HG03045 (cell line): ENCODE measurements at regions not wholly inside any gene's neighbourhood (a gene's known extent, or its start where the extent isn't known, plus 50 kb on each side); places are given as distances from the start of the nearest gene placed in this dataset.
"Not testable (repeated sequence)": the region's sequence is repeated elsewhere in the genome, so short reads cannot be mapped to it uniquely, and the experiment has no call there.

Experiments
- ATAC-seq: cut with Tn5 transposase; IDR thresholded peaks from one replicate; pipeline ENCODE4 v1.9.1; 2021; ENCODE audit warnings: mild to moderate bottlenecking, moderate library complexity; ENCODE audit not compliant: unreplicated experiment

DNA sequence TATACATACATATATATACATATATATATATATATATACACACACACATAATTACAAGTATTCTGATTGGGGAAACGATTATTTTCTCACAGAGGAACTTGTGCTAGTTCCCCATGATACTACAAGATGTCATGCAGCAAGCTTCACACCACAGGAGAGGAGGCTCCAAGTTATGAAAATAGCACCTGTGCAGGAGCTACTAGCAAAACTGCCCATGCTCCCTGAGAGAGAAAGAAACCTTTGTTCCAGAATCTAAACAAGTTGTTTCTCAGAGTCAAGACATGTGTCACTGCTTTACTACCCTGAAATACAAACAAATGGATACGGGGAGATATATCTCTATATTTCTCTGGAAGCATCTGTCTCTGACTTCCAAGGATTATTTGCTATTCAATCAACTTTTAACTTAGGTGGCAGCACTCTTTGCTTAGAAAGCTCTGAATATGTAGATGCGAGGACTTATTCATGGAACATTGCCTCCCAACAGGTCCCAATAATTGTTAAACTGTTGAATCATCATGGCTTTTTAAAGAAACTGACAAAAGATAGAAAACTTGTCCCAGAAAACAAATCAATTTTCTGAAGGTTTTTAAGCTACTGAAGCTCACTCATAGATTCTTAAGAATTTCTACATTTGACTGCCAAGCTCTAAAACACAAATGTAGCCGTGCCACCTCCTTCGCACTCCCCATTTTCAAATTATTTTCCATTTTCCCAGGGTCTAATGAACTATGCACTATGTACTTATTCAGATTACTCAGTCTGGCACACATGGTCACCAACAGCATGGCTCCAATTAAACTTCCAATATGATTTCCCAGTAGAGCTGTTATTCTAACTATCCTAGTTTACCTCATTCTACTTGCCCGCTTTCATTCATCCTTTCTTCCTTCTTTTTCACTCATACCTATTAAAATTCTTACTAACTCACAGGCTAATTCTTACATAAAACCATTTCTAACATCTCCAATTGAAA, 929.1 kb downstream of the LTN1 start:
- ATAC-seq: no peak

DNA sequence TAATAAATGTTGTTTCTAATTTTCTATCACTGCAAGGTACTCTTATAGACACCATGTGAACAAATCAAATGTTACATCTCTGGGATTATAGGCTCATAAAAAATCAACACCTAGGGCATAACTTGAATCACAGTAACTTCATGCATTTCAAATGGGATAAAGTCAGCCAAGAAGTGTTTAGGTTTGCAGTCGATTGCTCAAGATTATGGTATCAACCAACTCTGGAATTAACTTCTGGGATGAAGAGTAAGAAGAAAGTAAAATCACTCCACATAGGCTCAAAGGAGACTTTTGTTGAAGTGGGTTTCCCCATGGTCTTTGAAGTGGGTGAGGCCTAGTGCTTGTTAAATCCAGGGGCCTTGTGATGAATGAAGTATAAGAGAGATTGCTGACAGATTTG, 939.7 kb downstream of the LTN1 start:
- ATAC-seq: not testable (repeated sequence)

DNA sequence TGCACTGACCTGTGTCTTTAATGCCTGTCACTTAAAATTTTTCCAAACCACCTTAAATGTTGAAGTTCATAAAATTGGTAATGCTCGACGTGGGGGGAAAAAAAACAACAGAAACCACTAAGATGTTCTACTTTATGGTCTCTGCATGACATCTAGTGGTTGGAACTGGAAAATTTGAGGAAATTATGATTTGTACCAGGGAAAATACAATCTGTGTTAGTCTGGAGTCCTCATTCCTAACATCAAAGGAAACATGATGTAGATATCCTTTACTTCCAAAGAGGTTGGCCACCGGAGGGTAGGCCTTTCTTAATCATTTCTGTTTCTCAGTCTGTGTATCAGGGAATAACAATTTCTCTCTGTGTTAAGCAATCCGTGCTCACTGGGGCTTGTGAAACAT, 941.0 kb downstream of the LTN1 start:
- ATAC-seq: not testable (repeated sequence)

DNA sequence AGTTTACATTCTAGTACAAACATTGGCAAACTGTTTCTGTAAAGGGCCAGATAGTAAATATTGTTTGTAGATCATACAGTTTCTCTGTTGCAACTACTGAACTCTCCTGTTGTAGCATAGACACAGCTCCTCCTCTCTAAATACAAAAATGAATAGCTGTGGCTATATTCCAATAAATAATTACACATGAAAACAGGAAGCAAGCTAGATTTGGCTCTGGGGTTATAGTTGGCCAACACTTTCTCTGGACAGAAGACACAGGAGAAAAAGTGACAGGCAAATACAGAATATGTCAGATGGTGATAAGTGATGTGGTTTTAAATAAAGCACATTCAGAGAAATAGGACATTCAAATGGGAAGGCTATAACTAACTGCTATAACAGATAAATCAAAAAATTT, 957.0 kb downstream of the LTN1 start:
- ATAC-seq: not testable (repeated sequence)

DNA sequence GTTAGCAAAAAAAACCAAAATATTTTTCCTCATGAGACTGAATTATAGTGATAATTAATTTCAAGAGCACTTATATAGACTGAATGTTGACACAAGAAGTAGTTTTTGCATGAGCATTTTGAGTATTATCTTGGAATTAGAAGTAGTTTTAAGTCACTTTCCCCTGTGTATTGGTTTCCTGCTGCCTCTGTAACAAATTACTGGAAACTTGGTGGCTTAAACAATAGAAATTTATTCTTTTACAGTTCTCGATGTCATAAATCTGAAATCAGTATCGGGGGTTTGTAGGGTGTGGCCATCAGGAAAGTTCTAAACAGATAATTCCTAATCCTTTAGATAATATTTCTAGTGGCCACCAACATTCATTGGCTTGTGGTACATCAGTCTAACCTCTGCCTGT, 957.8 kb downstream of the LTN1 start:
- ATAC-seq: not testable (repeated sequence)

DNA sequence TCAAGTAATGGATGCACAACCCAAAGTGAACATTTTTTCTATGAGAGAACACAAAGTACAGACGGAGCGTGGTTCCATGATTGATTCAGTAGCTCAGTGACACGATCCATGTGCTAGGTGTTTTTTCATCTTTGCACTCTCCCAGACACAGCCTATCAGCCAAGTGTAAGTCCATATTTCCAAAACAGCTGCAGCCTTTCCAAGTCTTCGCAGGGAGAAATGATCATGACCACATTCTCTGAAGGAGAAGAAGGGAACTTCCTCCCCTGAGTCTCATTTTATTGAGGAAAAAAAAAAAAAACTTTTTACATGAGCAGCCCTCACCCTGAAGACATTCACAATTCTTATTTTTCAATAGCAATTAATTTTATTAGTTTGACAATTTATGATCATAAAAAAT, 958.3 kb downstream of the LTN1 start:
- ATAC-seq: not testable (repeated sequence)

DNA sequence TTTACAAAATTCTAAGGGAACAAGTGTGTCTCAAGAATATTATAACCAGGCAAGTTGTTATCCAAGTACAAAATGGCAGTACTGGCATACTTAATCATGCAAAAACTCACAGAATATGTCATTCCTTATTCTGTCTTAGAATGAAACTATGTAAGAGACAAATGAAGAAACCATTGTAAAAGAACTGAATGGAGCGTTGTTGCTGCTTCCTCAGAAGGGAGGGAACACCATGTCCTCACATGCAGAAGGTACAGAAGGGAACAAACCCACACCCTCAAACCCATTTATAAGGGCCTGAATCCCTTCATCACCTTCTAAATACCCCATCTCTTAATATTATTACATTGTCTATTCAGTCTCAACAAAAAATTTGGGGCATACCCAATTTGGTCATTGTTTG, 960.0 kb downstream of the LTN1 start:
- not testable (repeated sequence) for ATAC-seq

DNA sequence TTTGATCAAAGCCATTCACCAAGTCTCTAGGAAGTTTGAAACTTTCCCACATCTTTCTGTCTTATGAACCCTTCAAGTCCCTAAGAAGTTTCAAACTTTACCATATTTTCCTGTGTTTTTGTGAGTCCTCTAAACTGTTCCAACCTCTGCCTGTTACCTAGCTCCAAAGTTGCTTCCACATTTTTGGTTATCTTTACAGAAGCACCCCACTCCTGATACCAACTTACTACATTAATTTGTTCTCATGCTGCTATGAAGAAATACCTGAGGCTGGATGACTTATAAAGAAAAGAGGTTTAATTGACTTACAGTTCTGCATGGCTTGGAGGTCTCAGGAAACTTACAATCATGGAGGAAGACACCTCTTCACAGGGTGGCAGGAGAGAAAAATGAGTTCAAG, 961.6 kb downstream of the LTN1 start:
- ATAC-seq: not testable (repeated sequence)

DNA sequence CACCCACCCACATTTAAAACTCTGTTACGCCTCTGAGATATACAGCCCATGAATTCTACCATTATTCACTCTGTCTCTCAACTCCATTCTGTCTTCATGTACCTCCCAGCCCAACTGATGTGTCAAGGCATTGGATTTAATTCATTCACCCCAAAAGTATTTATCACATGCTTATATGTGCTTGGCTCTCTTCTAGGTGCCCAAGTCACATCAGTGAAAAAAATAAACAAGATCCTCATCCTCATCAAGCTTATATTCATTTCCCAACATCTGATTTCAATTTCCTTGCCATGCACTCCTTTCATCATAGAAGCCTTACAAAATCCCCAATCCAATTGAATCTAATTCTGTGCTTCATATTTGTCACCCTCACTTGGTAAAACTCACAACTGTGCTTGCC, 967.6 kb downstream of the LTN1 start:
- no peak for ATAC-seq

DNA sequence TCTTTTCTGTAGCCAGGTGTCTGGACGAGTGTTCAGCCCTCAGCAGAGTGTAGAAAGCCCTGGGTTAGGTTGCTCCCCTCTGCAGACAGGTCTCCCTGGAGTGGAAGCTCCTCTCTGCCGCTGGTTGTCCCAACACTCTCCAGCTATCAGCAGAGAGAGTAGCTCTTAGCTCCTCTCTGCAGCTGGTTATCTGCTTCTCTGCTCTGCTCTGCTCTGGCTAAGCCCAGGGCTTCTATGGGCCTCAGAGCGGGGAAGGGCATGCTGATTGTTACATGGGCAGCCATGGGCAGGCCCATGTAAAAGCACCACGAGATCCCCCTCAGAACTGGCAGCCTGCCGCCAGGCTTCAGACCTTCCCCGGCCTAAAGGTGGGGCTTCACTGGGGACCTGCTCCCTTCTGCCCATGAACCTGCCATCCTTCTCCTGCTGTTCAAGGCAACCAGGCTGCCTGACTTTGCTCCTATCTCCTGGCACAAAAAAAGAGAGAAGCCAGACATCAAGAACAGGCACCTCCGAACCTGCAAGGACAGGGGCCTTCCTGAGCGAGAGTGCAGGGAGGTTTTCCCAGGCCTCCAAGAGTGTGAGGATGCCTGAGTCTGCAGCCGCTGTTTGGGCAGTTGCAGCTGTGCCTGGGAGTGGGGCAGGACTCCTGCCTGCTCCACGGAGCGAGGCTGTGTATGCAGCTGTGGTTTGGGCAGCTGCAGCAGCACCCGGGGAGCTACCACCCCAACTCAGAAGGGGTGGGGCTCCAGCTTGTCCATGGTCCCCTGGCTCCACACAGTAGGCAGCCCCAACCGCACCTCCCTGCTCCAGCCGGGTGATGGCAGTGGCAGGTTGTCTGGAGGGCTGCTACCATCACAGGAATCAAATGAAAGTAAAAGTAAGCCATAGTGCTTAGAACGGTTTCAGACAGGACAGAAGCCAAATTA, 973.7 kb downstream of the LTN1 start:
- peak; percentile 68 for ATAC-seq

DNA sequence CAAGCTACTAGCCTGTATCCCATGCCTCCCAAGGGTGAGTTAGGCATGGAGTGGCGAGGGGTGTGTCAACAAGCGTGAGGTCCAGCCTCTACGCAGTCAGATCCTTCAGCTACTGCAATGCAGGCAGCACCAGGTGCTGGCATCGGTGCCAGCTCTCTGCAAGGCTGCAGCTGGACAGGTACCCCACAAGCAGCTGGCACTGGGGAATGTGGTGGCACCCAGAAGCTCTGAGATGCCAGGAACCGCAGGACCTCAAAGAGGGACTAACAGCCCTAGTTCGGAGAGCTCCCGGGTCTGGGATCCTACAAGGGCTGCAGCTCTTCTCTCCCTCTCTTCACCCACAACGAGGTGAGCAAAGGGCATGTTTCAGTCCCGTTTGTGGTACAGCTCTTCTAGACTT, 974.5 kb downstream of the LTN1 start:
- ATAC-seq: no peak

DNA sequence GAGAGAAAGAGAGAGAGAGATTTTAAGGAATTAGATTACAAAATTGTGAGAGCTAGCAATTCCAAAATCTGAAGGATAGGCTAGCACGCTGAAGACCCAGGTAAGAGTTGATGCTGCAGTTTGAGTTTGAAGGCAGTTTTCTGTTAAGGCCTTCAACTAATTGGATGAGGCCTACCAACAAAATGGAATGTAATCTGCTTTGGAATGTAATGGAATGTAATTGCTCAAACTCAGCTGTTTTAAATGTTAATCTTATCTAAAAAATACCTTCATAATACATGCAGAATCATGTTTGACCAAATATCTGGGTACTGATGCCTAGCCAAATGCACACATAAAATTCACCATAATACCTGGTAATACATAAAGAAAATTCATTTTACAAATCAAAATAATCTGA, 976.1 kb downstream of the LTN1 start:
- no peak for ATAC-seq

DNA sequence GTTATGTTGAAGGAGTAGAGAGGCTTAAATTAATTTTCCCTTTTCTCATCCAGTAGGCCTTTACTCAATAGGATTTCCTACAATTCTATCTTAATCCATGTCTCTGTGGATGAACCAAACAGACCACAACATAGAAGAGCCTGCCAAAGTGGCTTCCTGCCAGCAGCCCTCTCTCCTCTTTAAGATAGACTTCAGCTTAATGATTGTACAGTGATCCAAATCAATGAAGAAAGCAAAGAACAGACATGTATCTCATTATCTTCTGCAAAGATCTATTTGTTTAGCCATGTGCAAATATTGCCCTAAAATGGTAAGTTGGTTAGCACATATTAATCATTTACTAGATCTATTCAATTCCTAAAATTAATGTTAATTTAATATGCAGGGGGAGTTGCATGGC, 979.6 kb downstream of the LTN1 start:
- not testable (repeated sequence) for ATAC-seq

DNA sequence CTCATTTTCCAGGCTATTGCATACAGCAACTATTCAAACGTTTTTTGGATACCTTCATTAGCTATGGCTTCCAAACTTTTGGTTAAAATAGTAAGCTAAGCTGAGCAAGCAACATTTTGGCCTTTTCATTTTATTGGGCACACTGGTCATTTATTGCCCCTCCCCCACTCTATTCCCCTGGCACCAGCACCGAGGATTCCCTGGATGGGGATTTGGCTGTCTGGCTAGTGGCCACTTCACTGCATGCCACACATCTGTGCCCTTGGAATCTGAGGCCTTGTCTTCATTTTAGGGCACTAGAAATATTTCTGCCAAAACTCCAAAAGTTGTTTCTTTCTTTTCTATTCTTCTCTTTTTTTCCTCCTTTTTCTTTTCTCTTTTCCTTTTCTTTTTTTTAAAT, 980.7 kb downstream of the LTN1 start:
- ATAC-seq: not testable (repeated sequence)

DNA sequence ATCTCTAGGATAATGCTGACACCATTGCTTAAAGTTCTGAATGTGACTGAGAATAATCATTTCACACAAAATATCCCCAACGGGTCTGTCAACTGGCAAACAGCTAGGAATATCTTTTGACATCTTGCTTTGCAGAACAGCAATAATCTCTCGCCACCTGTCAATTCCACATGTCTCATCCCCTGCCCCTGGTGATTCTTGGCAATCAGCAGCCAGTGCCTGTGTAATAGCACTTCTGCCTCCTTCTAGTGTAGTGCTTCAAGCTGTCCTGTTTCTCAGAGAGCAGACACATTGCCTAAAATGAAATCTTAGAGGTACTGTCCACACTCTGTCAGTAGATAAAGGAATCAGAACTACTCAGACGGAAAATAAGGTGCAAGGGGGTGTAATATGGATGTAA, 984.4 kb downstream of the LTN1 start:
- ATAC-seq: not testable (repeated sequence)

DNA sequence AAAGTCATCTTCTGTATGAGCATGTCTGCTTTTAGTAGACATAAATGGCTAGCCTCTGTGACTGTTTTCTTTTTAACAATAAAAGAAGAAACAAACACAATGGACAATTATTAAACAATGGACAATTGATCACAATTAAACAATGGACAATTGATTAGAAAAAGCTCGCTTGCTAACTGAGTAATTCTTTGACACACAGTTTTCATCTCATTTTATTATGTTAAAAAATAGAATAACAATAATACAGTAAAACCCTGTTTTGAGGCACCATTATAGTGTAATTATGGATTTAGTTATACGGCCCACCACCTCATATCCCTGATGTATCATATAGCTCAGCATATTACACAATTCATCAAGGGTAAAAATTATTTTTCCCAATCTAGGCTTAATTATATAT, 989.0 kb downstream of the LTN1 start:
- not testable (repeated sequence) for ATAC-seq

DNA sequence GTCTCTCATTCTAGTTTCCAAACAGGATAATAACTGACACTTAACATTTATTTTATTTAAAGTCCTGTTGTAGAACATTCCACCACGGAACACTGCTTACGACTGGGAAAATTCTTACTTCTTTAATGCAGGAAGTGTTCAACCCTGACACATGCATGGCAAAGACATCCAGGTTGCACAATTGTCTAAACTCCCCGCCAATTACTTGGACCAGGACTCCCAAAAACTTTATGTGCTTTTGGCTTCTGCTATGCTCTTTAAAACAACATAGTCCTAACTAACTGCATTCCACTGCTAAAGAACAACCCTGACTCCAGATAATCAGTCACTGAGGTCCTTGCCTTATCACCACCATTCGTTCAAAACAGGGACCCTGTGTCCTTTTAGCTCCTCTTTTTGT, 995.8 kb downstream of the LTN1 start:
- ATAC-seq: not testable (repeated sequence)

DNA sequence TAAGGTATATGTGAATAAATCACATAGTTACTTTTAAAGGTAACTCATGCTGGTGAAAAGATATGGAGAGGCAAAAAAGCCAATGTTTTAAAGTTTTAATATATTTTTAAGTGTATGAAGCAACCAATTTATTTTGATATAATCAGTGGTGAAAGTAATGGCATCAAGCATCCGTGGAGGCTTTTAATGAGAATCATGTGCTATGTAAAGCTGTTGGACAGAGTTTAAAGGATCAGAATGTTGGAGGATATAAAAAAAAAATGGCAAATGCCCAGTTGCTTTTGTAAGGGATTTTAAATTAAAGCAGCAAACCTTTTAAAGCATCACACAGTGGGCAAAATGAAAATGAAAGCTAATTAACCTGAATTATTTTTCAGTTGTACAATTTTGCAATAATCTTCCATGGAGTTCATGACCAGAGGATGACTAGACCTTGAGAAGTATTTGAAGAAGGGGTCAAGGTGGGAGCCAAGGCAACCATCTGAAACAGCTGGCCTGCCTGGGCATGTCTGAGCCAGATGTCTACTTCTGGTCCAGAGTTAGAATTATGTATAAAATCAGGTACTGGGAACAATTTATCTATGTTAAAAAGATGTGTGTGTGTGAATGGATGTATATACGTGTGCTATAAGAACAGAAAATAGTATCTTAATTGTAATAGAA, 1007.9 kb downstream of the LTN1 start:
- not testable (repeated sequence) for ATAC-seq

DNA sequence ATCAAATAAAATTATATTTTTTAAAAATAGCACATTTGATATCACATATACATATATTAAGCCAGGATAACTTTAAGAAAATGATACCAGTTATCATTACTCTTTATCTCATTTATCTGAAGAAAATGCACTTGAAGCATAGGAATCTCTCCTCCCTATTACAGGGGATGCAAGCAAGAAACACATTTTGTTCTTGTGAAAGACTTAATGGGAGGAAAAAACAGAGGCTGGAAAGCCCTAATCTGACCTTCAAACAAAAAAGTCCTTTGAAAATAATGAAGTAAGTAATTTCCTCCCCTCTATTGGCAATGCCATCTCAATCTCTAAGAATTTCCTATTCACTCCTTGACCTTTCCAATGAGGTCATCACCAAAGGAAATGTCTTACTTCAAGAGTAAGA, 1012.6 kb upstream of the ADAMTS5 start:
- ATAC-seq: not testable (repeated sequence)

DNA sequence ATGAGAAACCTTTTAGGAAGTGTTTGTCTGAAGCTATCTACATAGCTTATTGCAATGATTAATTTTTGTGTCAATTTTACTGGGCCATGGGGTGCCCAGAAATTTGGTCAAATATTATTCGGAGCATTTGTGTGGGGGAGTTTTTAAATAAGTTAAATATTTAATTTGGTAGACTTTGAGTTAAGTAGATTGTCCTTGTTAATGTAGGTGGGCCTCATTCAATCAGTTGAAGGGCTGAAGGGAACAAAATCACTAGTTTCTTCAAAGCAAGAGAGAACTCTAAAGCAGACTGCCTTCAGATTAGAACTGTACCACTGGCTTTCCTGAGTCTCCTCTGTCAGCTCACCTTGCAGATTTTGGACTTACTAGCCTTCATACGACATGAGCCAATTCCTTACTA, 1008.6 kb upstream of the ADAMTS5 start:
- ATAC-seq: no peak

DNA sequence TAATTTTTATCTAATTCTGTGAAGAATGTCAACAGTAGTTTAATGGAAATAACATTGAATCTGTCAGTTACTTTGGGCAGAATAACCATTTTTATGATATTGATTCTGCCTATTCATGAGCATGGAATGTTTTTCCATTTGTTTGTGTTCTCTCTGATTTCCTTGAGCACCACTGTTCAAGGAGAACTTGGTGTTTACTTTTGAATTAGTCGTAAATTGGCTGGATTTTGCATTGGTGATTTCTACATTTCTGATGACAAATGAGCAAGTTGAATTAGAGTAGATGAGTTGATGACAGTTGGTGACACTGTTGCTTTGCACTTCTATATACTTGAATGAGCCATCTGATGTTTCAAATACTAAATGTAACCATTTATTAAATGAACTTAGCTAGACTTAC, 1007.3 kb upstream of the ADAMTS5 start:
- not testable (repeated sequence) for ATAC-seq
